ENCODE measurements at regions not wholly inside any gene's neighbourhood (a gene's known extent, or its start where the extent isn't known, plus 50 kb on each side); places are given as distances from the start of the nearest gene placed in this dataset.

- TF ChIP-seq CTCF (conservative IDR thresholded peaks at IDR 0.05; ENCODE audit: low read depth, low read length): no peak
- TF ChIP-seq EZH2 (IDR thresholded peaks at IDR 0.05; ENCODE audit: borderline replicate concordance, low read depth, low read length, poor library complexity, severe bottlenecking): no peak
Observed at GRCh38 chr1:61604261-61604660, 120.7 kb downstream of the TM2D1 start.

Measured in A673 (cell line).